ENCODE measurements at regions not wholly inside any gene's neighbourhood (a gene's known extent, or its start where the extent isn't known, plus 50 kb on each side); places are given as distances from the start of the nearest gene placed in this dataset.

DNA sequence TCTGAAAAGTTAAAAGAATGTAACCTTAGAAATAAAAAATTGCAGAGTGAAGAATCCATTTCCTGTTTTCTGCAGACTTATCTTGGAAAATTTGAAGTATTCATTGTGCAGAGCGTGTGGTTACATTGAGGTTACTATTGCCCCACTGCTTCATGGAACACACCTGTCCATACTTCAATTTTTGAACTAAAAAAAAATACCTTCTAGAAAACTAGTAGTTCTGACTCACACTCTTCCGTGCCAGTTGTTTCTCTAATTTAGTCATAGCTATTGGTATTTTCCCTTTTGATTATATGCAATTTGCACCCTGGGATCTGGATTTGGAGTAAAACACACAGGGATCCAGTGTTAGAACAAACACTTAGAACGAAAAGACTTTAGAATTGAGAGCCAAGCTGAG lies 111.8 kb upstream of the LYSMD4 start:
- TF ChIP-seq POLR2A (IDR thresholded peaks at IDR 0.05) = no peak
- TF ChIP-seq, protein P1, sequence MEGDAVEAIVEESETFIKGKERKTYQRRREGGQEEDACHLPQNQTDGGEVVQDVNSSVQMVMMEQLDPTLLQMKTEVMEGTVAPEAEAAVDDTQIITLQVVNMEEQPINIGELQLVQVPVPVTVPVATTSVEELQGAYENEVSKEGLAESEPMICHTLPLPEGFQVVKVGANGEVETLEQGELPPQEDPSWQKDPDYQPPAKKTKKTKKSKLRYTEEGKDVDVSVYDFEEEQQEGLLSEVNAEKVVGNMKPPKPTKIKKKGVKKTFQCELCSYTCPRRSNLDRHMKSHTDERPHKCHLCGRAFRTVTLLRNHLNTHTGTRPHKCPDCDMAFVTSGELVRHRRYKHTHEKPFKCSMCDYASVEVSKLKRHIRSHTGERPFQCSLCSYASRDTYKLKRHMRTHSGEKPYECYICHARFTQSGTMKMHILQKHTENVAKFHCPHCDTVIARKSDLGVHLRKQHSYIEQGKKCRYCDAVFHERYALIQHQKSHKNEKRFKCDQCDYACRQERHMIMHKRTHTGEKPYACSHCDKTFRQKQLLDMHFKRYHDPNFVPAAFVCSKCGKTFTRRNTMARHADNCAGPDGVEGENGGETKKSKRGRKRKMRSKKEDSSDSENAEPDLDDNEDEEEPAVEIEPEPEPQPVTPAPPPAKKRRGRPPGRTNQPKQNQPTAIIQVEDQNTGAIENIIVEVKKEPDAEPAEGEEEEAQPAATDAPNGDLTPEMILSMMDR (IDR thresholded peaks at IDR 0.05) = no peak
